ENCODE measurements at regions not wholly inside any gene's neighbourhood (a gene's known extent, or its start where the extent isn't known, plus 50 kb on each side); places are given as distances from the start of the nearest gene placed in this dataset.

- DNase-seq: no peak
Measured at GRCh38 chr7:155182406-155182970, 112.4 kb downstream of the HTR5A start.

GRCh38 chr7:155183655-155184054, 113.5 kb downstream of the HTR5A start:
- no peak for DNase-seq

GRCh38 chr7:155184923-155185322, 112.8 kb upstream of the INSIG1 start:
- no peak for DNase-seq

GRCh38 chr7:155187061-155187785, 110.5 kb upstream of the INSIG1 start:
- no peak for DNase-seq

- no peak for DNase-seq
Measured at GRCh38 chr7:155188357-155188756, 109.3 kb upstream of the INSIG1 start.

GRCh38 chr7:155188821-155189581, 108.7 kb upstream of the INSIG1 start:
- DNase-seq: peak; percentile 13

- DNase-seq: no peak
Measured at GRCh38 chr7:155189590-155189989, 108.1 kb upstream of the INSIG1 start.

GRCh38 chr7:155190688-155191087, 107.0 kb upstream of the INSIG1 start:
- DNase-seq: peak; percentile 34

GRCh38 chr7:155191137-155191536, 106.5 kb upstream of the INSIG1 start:
- no peak for DNase-seq

- no peak for DNase-seq
Measured at GRCh38 chr7:155191901-155192478, 105.7 kb upstream of the INSIG1 start.

- no peak for DNase-seq
Measured at GRCh38 chr7:155192961-155193640, 104.6 kb upstream of the INSIG1 start.

- no peak for DNase-seq
Measured at GRCh38 chr7:155193716-155194115, 104.0 kb upstream of the INSIG1 start.

GRCh38 chr7:155194382-155195140, 103.1 kb upstream of the INSIG1 start:
- no peak for DNase-seq

GRCh38 chr7:155195939-155196523, 101.6 kb upstream of the INSIG1 start:
- DNase-seq: no peak

- no peak for DNase-seq
Measured at GRCh38 chr7:155198196-155198892, 99.3 kb upstream of the INSIG1 start.

GRCh38 chr7:155198901-155199845, 98.5 kb upstream of the INSIG1 start:
- peak; percentile 69 for DNase-seq

GRCh38 chr7:155201325-155202087, 96.2 kb upstream of the INSIG1 start:
- no peak for DNase-seq

- DNase-seq: no peak
Measured at GRCh38 chr7:155202106-155202871, 95.4 kb upstream of the INSIG1 start.

Measured in EL (cell line).